ENCODE measurements at regions not wholly inside any gene's neighbourhood (a gene's known extent, or its start where the extent isn't known, plus 50 kb on each side); places are given as distances from the start of the nearest gene placed in this dataset.

- no peaks in the 10 kb centered on the region for H3K36me3 ChIP-seq (ENCODE audit: control insufficient read depth in 2 of 3, insufficient read depth in 3 of 3, low read length in 3 of 3)
- H3K4me1 ChIP-seq (ENCODE audit: control insufficient read depth in 2 of 3, insufficient read depth in 2 of 3, low read depth in 1 of 3, low read length in 3 of 3): no peaks in the 10 kb centered on the region
- intact Hi-C loops (cut with DNase I): no loop called here
- no peak overlapping the region for H3K27ac ChIP-seq (ENCODE audit: low read depth in 2 of 2, low read length in 2 of 2)
- H3K9me3 ChIP-seq (ENCODE audit: control insufficient read depth in 2 of 3, insufficient read depth in 1 of 3, low read length in 3 of 3): no peaks in the 10 kb centered on the region
- no peak overlapping the region for H3K4me3 ChIP-seq (ENCODE audit: low read length in 3 of 3)
- DNase-seq: no peak
- H3K9ac ChIP-seq (ENCODE audit: low read length in 3 of 3): no peak overlapping the region
- peaks cover 2% of the 10 kb centered on the region for H3K27me3 ChIP-seq (ENCODE audit: control insufficient read depth, insufficient read depth, low read length)
- FAIRE-seq: no peak
- TF ChIP-seq, protein P1, sequence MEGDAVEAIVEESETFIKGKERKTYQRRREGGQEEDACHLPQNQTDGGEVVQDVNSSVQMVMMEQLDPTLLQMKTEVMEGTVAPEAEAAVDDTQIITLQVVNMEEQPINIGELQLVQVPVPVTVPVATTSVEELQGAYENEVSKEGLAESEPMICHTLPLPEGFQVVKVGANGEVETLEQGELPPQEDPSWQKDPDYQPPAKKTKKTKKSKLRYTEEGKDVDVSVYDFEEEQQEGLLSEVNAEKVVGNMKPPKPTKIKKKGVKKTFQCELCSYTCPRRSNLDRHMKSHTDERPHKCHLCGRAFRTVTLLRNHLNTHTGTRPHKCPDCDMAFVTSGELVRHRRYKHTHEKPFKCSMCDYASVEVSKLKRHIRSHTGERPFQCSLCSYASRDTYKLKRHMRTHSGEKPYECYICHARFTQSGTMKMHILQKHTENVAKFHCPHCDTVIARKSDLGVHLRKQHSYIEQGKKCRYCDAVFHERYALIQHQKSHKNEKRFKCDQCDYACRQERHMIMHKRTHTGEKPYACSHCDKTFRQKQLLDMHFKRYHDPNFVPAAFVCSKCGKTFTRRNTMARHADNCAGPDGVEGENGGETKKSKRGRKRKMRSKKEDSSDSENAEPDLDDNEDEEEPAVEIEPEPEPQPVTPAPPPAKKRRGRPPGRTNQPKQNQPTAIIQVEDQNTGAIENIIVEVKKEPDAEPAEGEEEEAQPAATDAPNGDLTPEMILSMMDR (IDR thresholded peaks at IDR 0.05; ENCODE audit: borderline replicate concordance, extremely low read depth, insufficient read depth): no peak
Measured at GRCh38 chrX:97740044-97740443, 856.3 kb downstream of the RPA4 start.

DNA sequence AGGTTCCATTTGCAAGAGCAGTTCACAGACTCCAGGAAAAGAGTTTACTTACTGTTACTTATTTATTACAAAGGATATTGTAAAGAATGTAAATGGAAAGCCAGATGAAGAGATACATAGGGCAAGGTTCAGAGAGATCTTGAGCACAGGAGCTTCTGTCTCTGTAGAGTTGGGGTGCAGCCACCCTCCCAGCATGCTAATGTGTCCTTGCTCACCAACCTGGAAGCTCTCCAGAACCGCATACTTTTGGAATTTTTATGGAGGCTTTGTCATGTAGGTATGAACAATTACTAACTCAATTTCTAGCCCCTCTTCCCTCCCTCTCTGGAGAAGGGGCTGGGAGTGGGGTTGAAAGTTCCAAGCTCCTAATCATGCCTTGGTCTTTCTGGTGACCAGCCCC is 857.2 kb downstream of the RPA4 start:
- peaks cover 2% of the 10 kb centered on the region for H3K27me3 ChIP-seq (ENCODE audit: control insufficient read depth, insufficient read depth, low read length)
- intact Hi-C loops (cut with DNase I): no loop called here
- H3K4me3 ChIP-seq (ENCODE audit: low read length in 3 of 3): no peak overlapping the region
- DNase-seq (no peak), FAIRE-seq (no peak)
- H3K27ac ChIP-seq (ENCODE audit: low read depth in 2 of 2, low read length in 2 of 2): no peak overlapping the region
- H3K4me1 ChIP-seq (ENCODE audit: control insufficient read depth in 2 of 3, insufficient read depth in 2 of 3, low read depth in 1 of 3, low read length in 3 of 3): no peaks in the 10 kb centered on the region
- TF ChIP-seq, protein P1 (IDR thresholded peaks at IDR 0.05; ENCODE audit: borderline replicate concordance, extremely low read depth, insufficient read depth): no peak
- no peak overlapping the region for H3K9ac ChIP-seq (ENCODE audit: low read length in 3 of 3)
- H3K36me3 ChIP-seq (ENCODE audit: control insufficient read depth in 2 of 3, insufficient read depth in 3 of 3, low read length in 3 of 3): no peaks in the 10 kb centered on the region
- H3K9me3 ChIP-seq (ENCODE audit: control insufficient read depth in 2 of 3, insufficient read depth in 1 of 3, low read length in 3 of 3): no peaks in the 10 kb centered on the region

GRCh38 chrX:97743014-97743413 is 859.3 kb downstream of the RPA4 start:
- H3K27me3 ChIP-seq (ENCODE audit: control insufficient read depth, insufficient read depth, low read length): peaks cover 2% of the 10 kb centered on the region
- intact Hi-C loops (cut with DNase I): no loop called here
- no peaks in the 10 kb centered on the region for H3K9me3 ChIP-seq (ENCODE audit: control insufficient read depth in 2 of 3, insufficient read depth in 1 of 3, low read length in 3 of 3)
- no peaks in the 10 kb centered on the region for H3K36me3 ChIP-seq (ENCODE audit: control insufficient read depth in 2 of 3, insufficient read depth in 3 of 3, low read length in 3 of 3)
- no peaks in the 10 kb centered on the region for H3K4me1 ChIP-seq (ENCODE audit: control insufficient read depth in 2 of 3, insufficient read depth in 2 of 3, low read depth in 1 of 3, low read length in 3 of 3)
- H3K4me3 ChIP-seq (ENCODE audit: low read length in 3 of 3): no peak overlapping the region
- FAIRE-seq: no peak
- TF ChIP-seq, protein P1 (IDR thresholded peaks at IDR 0.05; ENCODE audit: borderline replicate concordance, extremely low read depth, insufficient read depth): no peak
- no peak overlapping the region for H3K9ac ChIP-seq (ENCODE audit: low read length in 3 of 3)
- no peak for DNase-seq
- no peak overlapping the region for H3K27ac ChIP-seq (ENCODE audit: low read depth in 2 of 2, low read length in 2 of 2)

GRCh38 chrX:97747346-97747745 is 863.6 kb downstream of the RPA4 start:
- intact Hi-C loops (cut with DNase I): no loop called here
- no peaks in the 10 kb centered on the region for H3K9me3 ChIP-seq (ENCODE audit: control insufficient read depth in 2 of 3, insufficient read depth in 1 of 3, low read length in 3 of 3)
- H3K4me1 ChIP-seq (ENCODE audit: control insufficient read depth in 2 of 3, insufficient read depth in 2 of 3, low read depth in 1 of 3, low read length in 3 of 3): no peaks in the 10 kb centered on the region
- TF ChIP-seq, protein P1 (IDR thresholded peaks at IDR 0.05; ENCODE audit: borderline replicate concordance, extremely low read depth, insufficient read depth): no peak
- no peaks in the 10 kb centered on the region for H3K36me3 ChIP-seq (ENCODE audit: control insufficient read depth in 2 of 3, insufficient read depth in 3 of 3, low read length in 3 of 3)
- no peak overlapping the region for H3K4me3 ChIP-seq (ENCODE audit: low read length in 3 of 3)
- no peaks in the 10 kb centered on the region for H3K27me3 ChIP-seq (ENCODE audit: control insufficient read depth, insufficient read depth, low read length)
- FAIRE-seq (no peak), DNase-seq (no peak)
- H3K9ac ChIP-seq (ENCODE audit: low read length in 3 of 3): no peak overlapping the region
- no peak overlapping the region for H3K27ac ChIP-seq (ENCODE audit: low read depth in 2 of 2, low read length in 2 of 2)

Data from kidney (tissue), 13 donors.